ENCODE measurements at regions not wholly inside any gene's neighbourhood (a gene's known extent, or its start where the extent isn't known, plus 50 kb on each side); places are given as distances from the start of the nearest gene placed in this dataset.

DNA sequence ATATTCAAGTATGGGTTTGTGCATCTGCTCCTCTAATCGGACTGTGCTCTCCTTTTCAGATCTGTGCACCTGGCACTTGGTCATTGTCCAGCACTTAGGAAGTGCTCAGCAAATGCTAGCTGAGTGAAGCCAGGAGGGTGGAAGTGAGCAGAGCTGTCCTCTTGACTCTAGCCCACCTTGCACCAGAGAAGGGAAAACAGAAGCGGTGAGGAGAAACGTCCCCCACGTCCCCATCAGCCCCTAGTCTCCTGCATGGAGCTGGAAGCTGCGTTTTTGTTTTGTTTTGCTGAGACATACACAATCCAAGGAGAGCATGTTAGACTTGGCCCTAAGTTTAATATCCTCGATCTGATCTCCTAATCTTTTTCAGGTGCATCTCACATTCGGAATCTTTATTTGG lies 73.6 kb downstream of the EN1 start:
- H3K4me1 ChIP-seq, result peaks cover 4 to 15% (median 11%) of the 10 kb centered on the region in 4 donors
- no peak for DNase-seq (ENCODE audit: extremely low spot score)
- H3K9me3 ChIP-seq, result no peaks in the 10 kb centered on the region
- intact Hi-C loops (cut with DNase I), result no loop called here
- no peaks in the 10 kb centered on the region for H3K36me3 ChIP-seq
- H3K27me3 ChIP-seq, result peaks cover 0 to 86% (median 12%) of the 10 kb centered on the region in 4 donors
- no peak overlapping the region for H3K27ac ChIP-seq (replicated peaks in 1 of 4)
- TF ChIP-seq EP300 (IDR thresholded peaks at IDR 0.05) (no peak), POLR2A (IDR thresholded peaks at IDR 0.05; ENCODE audit: low read depth) (no peak), CTCF (IDR thresholded peaks at IDR 0.05) (no peak), POLR2AphosphoS5 (IDR thresholded peaks at IDR 0.05) (no peak)
- no peak overlapping the region for H3K4me3 ChIP-seq
- 58% methylated on average over 7 of the region's 7 CpGs for WGBS

DNA sequence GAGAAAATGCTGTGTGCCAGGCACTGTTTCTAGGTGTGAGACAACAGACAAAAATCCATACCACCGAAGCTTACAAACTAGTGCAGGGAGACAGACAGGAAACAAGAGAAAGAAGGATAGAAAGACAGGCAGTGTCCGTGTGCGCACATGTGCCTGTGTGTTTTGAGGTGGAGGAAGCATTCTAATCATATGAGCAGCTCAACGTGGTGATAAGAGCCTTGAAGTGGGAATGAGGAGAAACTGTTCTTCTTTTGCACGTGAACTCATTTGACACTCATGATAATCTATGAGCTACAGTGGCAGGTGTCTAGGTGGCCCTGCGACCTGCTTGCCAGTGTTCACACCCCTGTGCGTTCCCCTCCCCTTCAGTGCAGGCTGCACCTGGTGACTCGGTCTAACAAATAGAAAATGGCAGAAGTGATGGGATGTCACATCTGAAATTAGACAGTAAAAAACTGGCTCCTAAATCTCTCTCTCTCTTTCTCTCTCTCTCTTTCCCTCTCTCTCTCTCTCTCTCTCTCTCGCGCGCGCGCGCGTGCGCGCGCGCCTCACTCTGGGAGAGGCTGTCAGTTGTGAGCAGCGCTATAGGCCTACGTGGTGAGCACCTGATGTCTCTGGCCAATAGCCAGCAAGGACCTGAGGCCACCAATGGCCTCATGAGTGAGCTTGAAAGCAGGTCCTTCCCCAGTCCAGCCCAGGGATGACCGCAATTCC lies 74.8 kb downstream of the EN1 start:
- H3K27me3 ChIP-seq, result peaks cover 0 to 89% (median 12%) of the 10 kb centered on the region in 4 donors
- H3K36me3 ChIP-seq, result no peaks in the 10 kb centered on the region
- intact Hi-C loops (cut with DNase I), result no loop called here
- no peak for DNase-seq (ENCODE audit: extremely low spot score)
- H3K4me3 ChIP-seq, result no peak overlapping the region
- 88% methylated on average over 22 of the region's 22 CpGs for WGBS
- TF ChIP-seq POLR2AphosphoS5 (IDR thresholded peaks at IDR 0.05), result no peak
- no peaks in the 10 kb centered on the region for H3K9me3 ChIP-seq
- peaks cover 4 to 15% (median 11%) of the 10 kb centered on the region in 4 donors for H3K4me1 ChIP-seq
- no peak overlapping the region for H3K27ac ChIP-seq (replicated peaks in 1 of 4)

GRCh38 chr2:118769707-118770400 lies 77.6 kb downstream of the EN1 start:
- no peak overlapping the region for H3K4me3 ChIP-seq
- WGBS, result 85% methylated on average over 6 of the region's 6 CpGs
- H3K4me1 ChIP-seq, result peaks cover 4 to 9% (median 8%) of the 10 kb centered on the region in 4 donors
- no peaks in the 10 kb centered on the region for H3K36me3 ChIP-seq
- H3K9me3 ChIP-seq, result no peaks in the 10 kb centered on the region
- no peak overlapping the region for H3K27ac ChIP-seq (replicated peaks in 1 of 4)
- intact Hi-C loops (cut with DNase I), result no loop called here
- H3K27me3 ChIP-seq, result peaks cover 0 to 84% (median 4%) of the 10 kb centered on the region in 4 donors
- TF ChIP-seq POLR2A (IDR thresholded peaks at IDR 0.05; ENCODE audit: low read depth) (no peak), POLR2AphosphoS5 (IDR thresholded peaks at IDR 0.05) (no peak), EP300 (IDR thresholded peaks at IDR 0.05) (no peak), CTCF (IDR thresholded peaks at IDR 0.05) (no peak)
- DNase-seq (ENCODE audit: extremely low spot score), result no peak

GRCh38 chr2:118766871-118767270 lies 80.6 kb downstream of the EN1 start:
- no peak for DNase-seq (ENCODE audit: extremely low spot score)
- Histone ChIP-seq H3K9me3 (no peaks in the 10 kb centered on the region), H3K27ac (replicated peaks in 1 of 4) (no peak overlapping the region), H3K27me3 (peaks cover 0 to 84% (median 2%) of the 10 kb centered on the region in 4 donors), H3K4me3 (no peak overlapping the region), H3K36me3 (no peaks in the 10 kb centered on the region), H3K4me1 (no peaks in the 10 kb centered on the region)
- intact Hi-C loops (cut with DNase I), result no loop called here
- WGBS, result 45% methylated on average over 6 of the region's 6 CpGs
- TF ChIP-seq POLR2A (IDR thresholded peaks at IDR 0.05; ENCODE audit: low read depth), result no peak

GRCh38 chr2:118764855-118765254 lies 82.6 kb downstream of the EN1 start:
- H3K4me3 ChIP-seq, result no peak overlapping the region
- TF ChIP-seq POLR2AphosphoS5 (IDR thresholded peaks at IDR 0.05), result no peak
- no peak for TF ChIP-seq CTCF (IDR thresholded peaks at IDR 0.05)
- TF ChIP-seq EP300 (IDR thresholded peaks at IDR 0.05), result no peak
- TF ChIP-seq POLR2A (IDR thresholded peaks at IDR 0.05; ENCODE audit: low read depth), result no peak
- intact Hi-C loops (cut with DNase I), result no loop called here
- DNase-seq (ENCODE audit: extremely low spot score), result no peak
- peaks cover 0 to 76% (median 2%) of the 10 kb centered on the region in 4 donors for H3K27me3 ChIP-seq
- no peaks in the 10 kb centered on the region for H3K9me3 ChIP-seq
- 61% methylated on average over 4 of the region's 4 CpGs for WGBS
- no peaks in the 10 kb centered on the region for H3K36me3 ChIP-seq
- no peak overlapping the region for H3K27ac ChIP-seq (replicated peaks in 1 of 4)
- H3K4me1 ChIP-seq, result no peaks in the 10 kb centered on the region

All from esophagus muscularis mucosa (tissue), 4 donors.